Prostate gland (tissue), 2 donors: ENCODE measurements at regions not wholly inside any gene's neighbourhood (a gene's known extent, or its start where the extent isn't known, plus 50 kb on each side); places are given as distances from the start of the nearest gene placed in this dataset.

ENCODE experiments used
- CTCF ChIP-seq, 4 experiments: fragments of 200-600 bp in 2 of 4; fragments of 450-650 bp in 2 of 4; sonication (generic) in 2 of 4; IDR thresholded peaks; 1 replicate in 3 of 4; 2 replicates in 1 of 4; pipeline ENCODE4 v1.5.1; 2016 to 2019; ENCODE audit warnings: antibody characterized with exemption in 4 of 4, mild to moderate bottlenecking in 2 of 4, moderate library complexity in 2 of 4
- POLR2A ChIP-seq: fragments of 450-650 bp; IDR thresholded peaks from one replicate; pipeline ENCODE4 v1.6.1; 2016; ENCODE audit warnings: antibody characterized with exemption, mild to moderate bottlenecking
- POLR2AphosphoS5 ChIP-seq: sonication (generic); formaldehyde crosslinking; IDR thresholded peaks from one replicate; pipeline ENCODE4 v1.6.1; 2017; ENCODE audit warnings: antibody characterized with exemption

DNA sequence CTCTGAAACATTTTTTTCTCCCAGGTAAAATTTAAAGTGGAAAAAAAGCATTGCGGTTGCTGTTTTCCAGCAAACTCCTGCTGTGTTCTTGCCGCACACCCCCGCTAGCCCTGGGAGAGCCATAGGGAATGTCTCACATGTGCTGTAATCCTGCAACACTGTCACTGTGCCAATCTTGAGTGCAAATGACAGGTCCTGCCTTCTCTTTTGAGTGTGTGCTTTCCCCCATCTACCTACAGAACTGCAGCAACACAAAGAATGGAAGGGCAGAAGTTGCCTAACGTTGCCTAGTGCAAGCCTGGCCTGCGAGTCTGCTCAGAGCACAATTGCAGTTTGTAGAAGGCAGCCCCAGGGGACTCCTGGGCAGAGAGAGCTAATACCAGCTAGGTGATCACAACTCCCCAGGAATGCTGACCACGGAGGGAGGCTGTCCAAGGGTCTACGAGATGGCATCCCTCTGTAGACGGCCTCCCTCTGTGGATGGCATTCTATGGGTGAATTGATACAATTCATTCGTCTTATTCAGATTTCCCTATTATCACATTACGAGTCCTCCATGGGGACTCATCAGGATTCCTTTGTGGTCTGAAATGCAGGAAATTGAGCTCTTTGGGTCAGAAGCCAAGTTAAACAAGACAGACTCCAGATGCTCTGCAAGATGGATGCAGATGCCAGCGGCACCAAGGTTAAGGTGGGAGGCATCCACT lies 172.6 kb upstream of the S1PR3 start:
- TF ChIP-seq CTCF (IDR thresholded peaks at IDR 0.05): no peak
- no peak for TF ChIP-seq POLR2A
- no peak for TF ChIP-seq POLR2AphosphoS5
